Common myeloid progenitor, CD34-positive (primary cell): ENCODE measurements at regions not wholly inside any gene's neighbourhood (a gene's known extent, or its start where the extent isn't known, plus 50 kb on each side); places are given as distances from the start of the nearest gene placed in this dataset.
"Not testable (repeated sequence)": the region's sequence is repeated elsewhere in the genome, so short reads cannot be mapped to it uniquely, and the experiment has no call there.

Experiments
- CTCF ChIA-PET: fragments of 350-600 bp; sonication (Branson Sonifier 250); formaldehyde crosslinking; loops from one replicate; lab custom pipeline; 2021; ENCODE audit warnings: antibody characterized with exemption; lab: Charles Lee
- POLR2A ChIA-PET: fragments of 350-600 bp; sonication (Branson Sonifier 250); formaldehyde crosslinking; loops from one replicate; lab custom pipeline; 2021; ENCODE audit warnings: antibody characterized with exemption; lab: Charles Lee
- DNase-seq, 3 donors: peaks; one replicate each; pipeline versions ENCODE4 v3.0.0 to v3.0.0-alpha.2; 2013
- H3K27ac ChIP-seq, 2 experiments: 1 replicate in 1 of 2; 2 replicates in 1 of 2; pipeline ENCODE4 v1.7.0; 2013; ENCODE audit warnings: inconsistent platforms in 2 of 2, low read length in 2 of 2, mild to moderate bottlenecking in 2 of 2, low read depth in 1 of 2, moderate library complexity in 1 of 2; ENCODE audit not compliant: severe bottlenecking in 2 of 2, insufficient read depth in 1 of 2, poor library complexity in 1 of 2
- H3K27me3 ChIP-seq, 5 experiments: replicated peaks in 2 of 5; 1 replicate in 3 of 5; 2 replicates in 2 of 5; pipeline versions ENCODE4 v1.6.1 to v1.7.0; 2013; ENCODE audit warnings: low read length in 4 of 5, mild to moderate bottlenecking in 2 of 5, moderate library complexity in 2 of 5, inconsistent platforms in 1 of 5; ENCODE audit not compliant: insufficient read depth in 5 of 5, control insufficient read depth in 4 of 5
- H3K36me3 ChIP-seq, 4 experiments: 1 replicate in 2 of 4; 2 replicates in 2 of 4; pipeline versions ENCODE4 v1.6.1 to v1.7.0; 2013; ENCODE audit warnings: low read length in 3 of 4, control low read depth in 1 of 4, mild to moderate bottlenecking in 1 of 4; ENCODE audit not compliant: control insufficient read depth in 4 of 4, insufficient read depth in 4 of 4
- H3K4me1 ChIP-seq, 4 experiments: 1 replicate in 3 of 4; 2 replicates in 1 of 4; pipeline versions ENCODE4 v1.6.1 to v1.7.1; 2013; ENCODE audit warnings: low read length in 3 of 4, mild to moderate bottlenecking in 3 of 4, control low read depth in 1 of 4, inconsistent platforms in 1 of 4, moderate library complexity in 1 of 4; ENCODE audit not compliant: control insufficient read depth in 4 of 4, insufficient read depth in 4 of 4; ENCODE audit errors: control extremely low read depth in 1 of 4
- H3K4me3 ChIP-seq, 7 experiments: 1 replicate in 4 of 7; 2 replicates in 3 of 7; pipeline versions ENCODE4 v1.5.1 to v1.7.0; 2013; ENCODE audit warnings: mild to moderate bottlenecking in 7 of 7, low read length in 6 of 7, moderate library complexity in 6 of 7, inconsistent platforms in 2 of 7, low read depth in 2 of 7, control low read depth in 1 of 7; ENCODE audit not compliant: insufficient read depth in 4 of 7, control insufficient read depth in 1 of 7; ENCODE audit errors: extremely low read depth in 1 of 7
- H3K9me3 ChIP-seq, 5 experiments: 1 replicate in 4 of 5; 2 replicates in 1 of 5; pipeline versions ENCODE4 v1.6.1 to v1.7.1; 2013; ENCODE audit warnings: low read length in 4 of 5, mild to moderate bottlenecking in 2 of 5, inconsistent platforms in 1 of 5, low read depth in 1 of 5, moderate library complexity in 1 of 5; ENCODE audit not compliant: control insufficient read depth in 4 of 5, insufficient read depth in 2 of 5; ENCODE audit errors: control extremely low read depth in 1 of 5
- WGBS: methylation state at CpG from one replicate; pipeline ENCODE4 v1.1.5; 2013; ENCODE audit not compliant: insufficient coverage; 5-methylcytosine and 5-hydroxymethylcytosine counted together

DNA sequence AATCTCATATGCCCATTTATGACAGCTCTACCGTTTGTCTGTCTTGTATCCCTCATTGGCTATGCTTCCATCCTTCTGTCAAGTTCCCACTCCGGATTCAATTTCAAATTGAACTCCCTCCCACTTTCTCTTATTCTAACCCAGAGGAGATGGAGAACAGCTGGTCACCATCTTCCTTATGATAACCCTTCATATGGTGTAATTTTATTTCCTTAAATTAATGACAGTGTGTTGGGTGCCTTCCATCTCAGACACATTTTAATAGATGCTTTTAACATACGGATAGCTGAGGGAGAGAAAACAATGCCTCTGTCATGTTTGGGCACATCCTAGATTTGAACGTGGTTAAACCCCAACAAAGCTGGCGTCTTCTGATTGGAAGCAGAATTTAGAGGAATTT, 103.0 kb upstream of the PLXNA2 start:
- POLR2A ChIA-PET = no interaction called here
- CTCF ChIA-PET = interaction anchor here (1.7 kb wide), 1 partner anchor 20 kb away, joined by 4 read pairs; no protein-coding TSS in a partner anchor
- H3K27ac ChIP-seq = no peak overlapping the region

DNA sequence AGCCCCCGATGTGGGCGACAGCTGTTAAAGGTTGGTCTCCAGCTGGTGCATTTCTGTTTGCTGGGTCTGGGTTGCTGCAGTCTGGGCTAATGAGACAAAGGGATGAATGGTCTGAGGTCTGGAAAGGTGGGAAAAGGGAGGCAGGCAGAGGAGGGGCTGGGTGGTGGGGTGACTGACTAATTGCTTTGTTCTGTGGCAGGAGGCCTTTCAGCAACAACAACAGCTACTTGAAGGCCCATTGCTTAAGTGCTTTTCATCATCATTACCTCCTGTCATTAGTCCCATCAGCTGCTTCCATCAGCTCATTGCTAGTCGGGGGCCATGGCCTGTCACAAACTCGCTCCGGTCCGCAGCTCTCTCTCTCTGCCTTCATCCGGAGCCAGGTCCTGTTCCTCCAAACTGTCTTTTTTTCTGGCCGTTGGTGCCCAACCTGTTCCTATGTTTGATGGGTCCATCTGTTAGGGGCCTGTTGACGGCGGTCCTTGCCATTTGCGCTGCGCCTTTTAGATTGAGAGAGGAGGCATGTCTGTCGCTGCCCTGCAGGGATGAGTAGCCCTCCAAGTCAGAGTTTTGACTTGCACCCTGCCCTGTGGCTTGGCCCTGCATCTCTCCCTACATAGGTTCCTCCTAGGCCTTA, 105.6 kb upstream of the PLXNA2 start:
- Histone ChIP-seq H3K4me3 (no peak overlapping the region), H3K4me1 (no peaks in the 10 kb centered on the region), H3K27me3 (no peaks in the 10 kb centered on the region), H3K9me3 (no peaks in the 10 kb centered on the region), H3K36me3 (no peaks in the 10 kb centered on the region), H3K27ac (no peak overlapping the region)
- no peak for DNase-seq
- 97% methylated on average over 9 of the region's 13 CpGs for WGBS
- ChIA-PET POLR2A (interaction anchor here (0.5 kb wide), 1 partner anchor 180 kb away, joined by 3 read pairs; no protein-coding TSS in a partner anchor), CTCF (no interaction called here)

More for the DNA sequence above, 103.0 kb upstream of the PLXNA2 start:
- H3K27me3 ChIP-seq = no peaks in the 10 kb centered on the region
- H3K4me1 ChIP-seq = no peaks in the 10 kb centered on the region
- no peak overlapping the region for H3K4me3 ChIP-seq
- H3K36me3 ChIP-seq = no peaks in the 10 kb centered on the region
- no peak for DNase-seq
- WGBS = 95% methylated on average over 3 of the region's 5 CpGs
- H3K9me3 ChIP-seq = no peaks in the 10 kb centered on the region

DNA sequence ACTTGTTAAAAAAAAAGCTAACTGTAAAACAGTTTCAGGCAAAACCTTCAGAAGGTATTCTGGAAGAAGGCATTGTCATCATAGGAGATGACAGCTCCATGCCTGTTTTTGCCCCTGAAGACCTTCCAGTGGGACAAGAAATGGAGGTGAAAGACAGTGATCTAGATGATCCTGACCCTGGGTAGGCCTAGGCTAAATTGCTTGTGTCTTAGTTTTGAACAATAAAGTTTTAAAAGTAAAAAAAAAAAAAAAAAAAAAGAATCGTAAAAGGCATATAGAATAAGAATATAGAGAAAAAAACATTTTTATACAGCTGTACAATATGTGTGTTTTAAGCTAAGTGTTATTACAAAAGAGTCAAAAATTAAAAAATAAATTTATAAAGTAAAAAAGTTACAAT, 106.6 kb upstream of the PLXNA2 start:
- no CpG with 5 or more reads among the region's 1 CpG for whole genome bisulfite sequencing
- ChIA-PET CTCF (interaction anchor here (1.0 kb wide), 1 partner anchor 36 kb away, joined by 3 read pairs; no protein-coding TSS in a partner anchor), POLR2A (interaction anchor here (0.6 kb wide), 2 partner anchors 186 to 313 kb away, joined by 3 to 4 read pairs; no protein-coding TSS in a partner anchor)
- Histone ChIP-seq H3K27me3 (no peaks in the 10 kb centered on the region), H3K27ac (no peak overlapping the region), H3K9me3 (no peaks in the 10 kb centered on the region), H3K36me3 (no peaks in the 10 kb centered on the region), H3K4me1 (no peaks in the 10 kb centered on the region), H3K4me3 (no peak overlapping the region)
- no peak for DNase-seq

DNA sequence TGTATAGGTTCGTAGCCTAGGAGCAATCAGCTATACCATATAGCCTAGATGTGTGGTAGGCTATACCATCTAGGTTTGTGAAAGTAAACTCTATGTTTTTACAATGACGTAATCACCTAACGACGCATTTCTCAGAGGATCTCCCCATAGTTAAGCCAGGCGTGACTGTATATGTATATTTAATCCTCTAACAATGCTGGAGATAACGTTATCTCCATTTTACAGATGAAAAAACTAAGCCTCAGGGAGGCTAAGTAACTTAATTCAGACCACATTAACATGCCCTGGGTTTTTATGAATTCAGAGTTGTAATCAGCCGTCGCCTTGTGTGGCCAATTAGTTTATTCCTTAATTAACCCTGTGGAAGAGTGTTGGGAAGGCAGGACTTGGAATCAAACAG, 107.7 kb upstream of the PLXNA2 start:
- Histone ChIP-seq H3K27me3 (no peaks in the 10 kb centered on the region), H3K36me3 (no peaks in the 10 kb centered on the region), H3K27ac (no peak overlapping the region), H3K4me1 (no peaks in the 10 kb centered on the region), H3K4me3 (no peak overlapping the region), H3K9me3 (no peaks in the 10 kb centered on the region)
- DNase-seq = no peak
- POLR2A ChIA-PET = interaction anchor here (0.6 kb wide), 1 partner anchor 30 kb away, joined by 3 read pairs; no protein-coding TSS in a partner anchor
- CTCF ChIA-PET = interaction anchor here (1.0 kb wide), 1 partner anchor 35 kb away, joined by 3 read pairs; no protein-coding TSS in a partner anchor
- 100% methylated on average over 2 of the region's 8 CpGs for WGBS

DNA sequence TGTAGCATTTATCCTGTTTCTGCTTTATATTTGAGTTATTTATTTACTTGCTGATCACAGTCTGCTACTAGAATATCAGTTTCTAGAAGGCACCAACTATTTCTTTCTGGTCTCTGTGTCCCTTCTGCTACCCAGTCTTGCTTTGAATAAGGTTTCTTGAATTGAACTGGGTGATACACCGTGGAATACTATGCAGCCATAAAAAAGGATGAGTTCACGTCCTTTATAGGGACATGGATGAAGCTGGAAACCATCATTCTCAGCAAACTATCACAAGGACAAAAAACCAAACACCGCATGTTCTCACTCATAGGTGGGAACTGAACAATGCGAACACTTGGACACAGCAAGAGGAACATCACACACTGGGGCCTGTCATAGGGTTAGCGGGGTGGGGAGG, 109.6 kb upstream of the PLXNA2 start:
- CTCF ChIA-PET, DNase-seq, H3K27ac ChIP-seq, POLR2A ChIA-PET, H3K36me3 ChIP-seq, H3K4me1 ChIP-seq, H3K4me3 ChIP-seq, H3K9me3 ChIP-seq, H3K27me3 ChIP-seq: not testable (repeated sequence)
- 100% methylated on average over 2 of the region's 5 CpGs for WGBS

DNA sequence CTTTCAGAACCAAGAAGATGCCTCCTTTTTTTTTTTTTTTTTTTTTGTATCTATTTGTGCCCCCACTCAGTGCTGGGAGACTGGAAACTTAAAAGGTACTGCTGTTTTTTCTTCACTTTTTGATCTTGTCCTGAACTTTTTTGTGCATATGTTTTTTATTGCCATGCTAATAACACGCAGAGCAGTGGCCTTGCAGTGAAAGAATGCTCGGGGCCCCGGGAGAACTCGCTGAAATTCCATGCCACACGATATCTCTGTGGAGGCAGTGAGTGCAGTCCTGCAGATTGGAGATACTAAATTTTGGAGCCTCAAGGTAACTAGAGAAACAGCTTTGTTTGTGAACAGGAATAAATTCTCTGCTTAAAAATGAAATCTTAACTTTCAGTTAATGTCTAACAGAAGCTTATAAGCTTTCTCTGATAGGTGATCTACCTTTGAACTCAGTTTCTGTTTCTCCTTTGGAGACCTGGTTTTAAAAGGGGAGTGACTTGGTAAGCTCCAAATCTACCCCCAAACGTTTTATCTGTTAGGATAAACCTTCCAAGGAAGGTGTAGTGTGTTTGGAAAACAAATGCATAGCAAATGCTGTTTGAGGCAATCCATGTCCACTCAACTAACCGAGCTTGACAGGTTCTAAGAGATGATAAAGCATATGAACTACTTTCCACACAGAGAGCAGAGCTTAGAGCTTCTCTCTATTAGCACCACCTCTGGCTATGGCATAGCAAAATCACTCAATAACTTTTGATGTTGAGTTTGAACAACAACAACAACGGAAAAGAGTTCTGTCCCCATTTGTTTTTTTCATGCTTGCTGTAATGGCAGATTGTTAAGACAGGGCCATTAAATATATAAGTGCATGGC, 113.7 kb upstream of the PLXNA2 start:
- Histone ChIP-seq H3K27ac (no peak overlapping the region), H3K4me1 (no peaks in the 10 kb centered on the region), H3K36me3 (no peaks in the 10 kb centered on the region), H3K4me3 (no peak overlapping the region), H3K27me3 (peaks cover 0 to 3% (median 0%) of the 10 kb centered on the region in 5 experiments), H3K9me3 (no peaks in the 10 kb centered on the region)
- ChIA-PET POLR2A (interaction anchor here (0.7 kb wide), 1 partner anchor 157 kb away, joined by 9 read pairs; no protein-coding TSS in a partner anchor), CTCF (interaction anchor here (0.6 kb wide), 1 partner anchor 67 kb away, joined by 4 read pairs; no protein-coding TSS in a partner anchor)
- 98% methylated on average over 7 of the region's 8 CpGs for WGBS
- DNase-seq = no peak

DNA sequence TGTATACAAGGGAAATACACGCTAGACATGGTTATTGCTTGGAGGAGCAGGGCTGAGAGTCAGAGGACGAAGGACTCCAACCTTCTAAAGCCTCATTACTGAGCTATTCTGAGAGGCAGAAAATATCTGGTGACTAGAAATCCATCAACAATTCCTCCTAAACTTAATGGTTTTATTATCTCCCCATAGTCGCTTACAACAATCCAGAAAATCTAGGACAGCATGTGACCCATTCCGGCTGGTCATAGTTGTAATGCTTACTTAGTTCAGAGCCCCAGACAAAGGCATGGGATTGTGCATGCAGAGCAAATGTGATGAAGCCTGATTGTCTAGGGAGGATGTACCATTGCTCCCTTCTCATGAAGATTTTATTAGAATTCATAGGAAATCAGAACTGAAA, 114.5 kb upstream of the PLXNA2 start:
- H3K4me1 ChIP-seq = no peaks in the 10 kb centered on the region
- H3K27me3 ChIP-seq = peaks cover 0 to 3% (median 0%) of the 10 kb centered on the region in 5 experiments
- 95% methylated on average over 4 of the region's 4 CpGs for WGBS
- ChIA-PET CTCF (no interaction called here), POLR2A (no interaction called here)
- H3K27ac ChIP-seq = no peak overlapping the region
- DNase-seq = no peak
- no peak overlapping the region for H3K4me3 ChIP-seq
- no peaks in the 10 kb centered on the region for H3K36me3 ChIP-seq
- H3K9me3 ChIP-seq = no peaks in the 10 kb centered on the region
